PC-9 (cell line): ENCODE measurements at regions not wholly inside any gene's neighbourhood (a gene's known extent, or its start where the extent isn't known, plus 50 kb on each side); places are given as distances from the start of the nearest gene placed in this dataset.

Experiments
- BruUV-seq: library from RNA; stranded (reverse); fragments of 400-500 nt; replicated peaks from 2 replicates; lab custom pipeline; 2021; lab: Mats Ljungman, UMichigan
- CTCF ChIA-PET: fragments of 300-600 bp; sonication (Branson Sonifier 250); formaldehyde crosslinking; loops from one replicate; lab custom pipeline; 2022; ENCODE audit warnings: antibody characterized with exemption; lab: Charles Lee
- POLR2A ChIA-PET: fragments of 300-600 bp; sonication (Branson Sonifier 250); formaldehyde crosslinking; loops from one replicate; lab custom pipeline; 2022; ENCODE audit warnings: antibody characterized with exemption; ENCODE audit not compliant: unreplicated experiment; lab: Charles Lee
- DNase-seq, 2 experiments: peaks; one replicate each; pipeline versions ENCODE4 v3.0.0 to v3.0.0-alpha.2; 2015 to 2022; ENCODE audit warnings: mixed read lengths in 1 of 2
- H2AFZ ChIP-seq: fragments of 200-600 bp; sonication (generic); 2 replicates; pipeline ENCODE4 v1.8.1; 2017; ENCODE audit warnings: antibody characterized with exemption
- H3F3A ChIP-seq: fragments of 200-600 bp; sonication (generic); 2 replicates; pipeline ENCODE4 v1.8.1; 2017; ENCODE audit warnings: antibody characterized with exemption, mild to moderate bottlenecking, low read depth; ENCODE audit not compliant: insufficient read depth
- H3K27ac ChIP-seq: fragments of 200-600 bp; sonication (generic); 2 replicates; pipeline ENCODE4 v1.6.1; 2016; ENCODE audit warnings: mixed run types
- H3K27me3 ChIP-seq: fragments of 200-600 bp; sonication (generic); 2 replicates; pipeline ENCODE4 v1.6.1; 2016; ENCODE audit warnings: low read depth, mixed run types; ENCODE audit not compliant: insufficient read depth
- H3K36me3 ChIP-seq: fragments of 200-600 bp; sonication (generic); 2 replicates; pipeline ENCODE4 v1.6.1; 2016; ENCODE audit warnings: low read depth, mixed run types
- H3K4me1 ChIP-seq: fragments of 200-600 bp; sonication (generic); replicated peaks from 2 replicates; pipeline ENCODE4 v1.6.1; 2016; ENCODE audit warnings: mixed run types; ENCODE audit not compliant: insufficient read depth
- H3K4me2 ChIP-seq: fragments of 200-600 bp; sonication (generic); 2 replicates; pipeline ENCODE4 v1.6.1; 2017; ENCODE audit warnings: mixed run types
- H3K4me3 ChIP-seq: fragments of 200-600 bp; sonication (generic); 2 replicates; pipeline ENCODE4 v1.6.1; 2016; ENCODE audit warnings: mixed run types
- H3K79me2 ChIP-seq: fragments of 200-600 bp; sonication (generic); 2 replicates; pipeline ENCODE4 v1.6.1; 2017; ENCODE audit warnings: low read depth, mixed run types
- H3K9me2 ChIP-seq: fragments of 200-600 bp; sonication (generic); 2 replicates; pipeline ENCODE4 v1.8.1; 2017; ENCODE audit warnings: mild to moderate bottlenecking; ENCODE audit not compliant: insufficient read depth
- H3K9me3 ChIP-seq: fragments of 200-600 bp; sonication (generic); 2 replicates; pipeline ENCODE4 v1.8.1; 2016; ENCODE audit warnings: low read depth; ENCODE audit not compliant: insufficient read depth
- H4K20me1 ChIP-seq: fragments of 200-600 bp; sonication (generic); 2 replicates; pipeline ENCODE4 v1.8.1; 2017; ENCODE audit not compliant: insufficient read depth
- CTCF ChIP-seq: fragments of 200-600 bp; sonication (generic); conservative IDR thresholded peaks from 2 replicates; pipeline ENCODE4 v1.6.1; 2017; ENCODE audit warnings: mixed run types, antibody characterized with exemption, mild to moderate bottlenecking, moderate library complexity
- EZH2 ChIP-seq: fragments of 200-600 bp; sonication (generic); IDR thresholded peaks from 2 replicates; pipeline ENCODE4 v1.8.0; 2017; ENCODE audit warnings: antibody characterized with exemption, low read depth
- intact Hi-C: fragments of 100-400 bp; cut with micrococcal nuclease; formaldehyde crosslinking; loops from one replicate; pipeline ENCODE4 v1.10.0; 2022; ENCODE audit not compliant: unreplicated experiment

GRCh38 chr9:675697-676370 lies 165.7 kb upstream of the DMRT1 start:
- intact Hi-C loops = no loop called here
- H3F3A ChIP-seq = no peaks in the 10 kb centered on the region
- no TSS peak for BruUV-seq
- POLR2A ChIA-PET = no interaction called here
- CTCF ChIA-PET = no interaction called here
- H3K4me2 ChIP-seq = no peak overlapping the region
- H3K79me2 ChIP-seq = no peaks in the 10 kb centered on the region
- no peaks in the 10 kb centered on the region for H3K9me2 ChIP-seq
- DNase-seq = no peak
- H3K9me3 ChIP-seq = no peaks in the 10 kb centered on the region
- H3K27me3 ChIP-seq = no peaks in the 10 kb centered on the region
- H2AFZ ChIP-seq = no peak overlapping the region
- TF ChIP-seq EZH2 (no peak), CTCF (no peak)
- H3K36me3 ChIP-seq = no peaks in the 10 kb centered on the region
- H3K4me3 ChIP-seq = no peak overlapping the region
- no peaks in the 10 kb centered on the region for H3K4me1 ChIP-seq
- H4K20me1 ChIP-seq = no peaks in the 10 kb centered on the region
- no peak overlapping the region for H3K27ac ChIP-seq

DNA sequence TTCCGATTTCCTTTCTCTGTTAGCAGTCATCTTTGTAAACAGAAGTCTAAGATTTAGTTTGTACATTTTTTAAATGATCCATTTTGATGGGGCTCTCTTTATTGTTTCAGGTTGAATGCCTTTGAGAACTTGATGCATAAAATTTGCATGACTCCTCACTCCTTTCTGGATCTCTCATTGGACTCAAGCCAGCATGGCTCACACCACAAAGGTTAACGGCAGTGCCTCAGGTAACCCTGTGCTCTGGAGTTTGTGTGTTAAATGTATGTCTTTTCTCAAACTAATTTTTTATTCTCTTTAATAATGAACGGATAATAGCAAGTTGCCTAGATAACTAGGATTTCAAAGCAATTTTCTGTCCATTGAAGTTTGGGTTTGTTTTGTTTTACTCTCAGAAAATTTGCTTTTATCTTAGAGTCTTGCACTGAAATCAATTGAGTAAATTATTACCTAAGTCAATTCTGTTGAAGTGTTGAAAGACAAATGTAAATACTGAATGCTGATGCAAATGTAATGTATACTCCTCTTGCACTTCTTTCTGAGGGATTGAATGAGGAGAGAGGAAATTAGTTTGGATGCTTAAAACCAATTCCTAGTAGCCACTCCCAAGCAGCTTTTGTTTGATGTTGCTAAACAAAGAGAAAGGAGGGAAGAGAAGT lies 164.6 kb upstream of the DMRT1 start:
- intact Hi-C loops = no loop called here
- Histone ChIP-seq H3K79me2 (no peaks in the 10 kb centered on the region), H3K9me3 (no peaks in the 10 kb centered on the region), H3K4me2 (no peak overlapping the region), H3F3A (no peaks in the 10 kb centered on the region), H2AFZ (no peak overlapping the region), H3K27ac (no peak overlapping the region), H3K4me1 (no peaks in the 10 kb centered on the region), H3K4me3 (no peak overlapping the region), H3K9me2 (no peaks in the 10 kb centered on the region), H3K36me3 (no peaks in the 10 kb centered on the region), H4K20me1 (no peaks in the 10 kb centered on the region), H3K27me3 (no peaks in the 10 kb centered on the region)
- no peak for DNase-seq
- no TSS peak for BruUV-seq
- ChIA-PET CTCF (interaction anchor here (0.7 kb wide), 1 partner anchor 70 kb away, joined by 3 read pairs; no protein-coding TSS in a partner anchor), POLR2A (interaction anchor here (0.6 kb wide), 1 partner anchor 131 kb away, joined by 4 read pairs; no protein-coding TSS in a partner anchor)
- TF ChIP-seq EZH2 = no peak
- no peak for TF ChIP-seq CTCF

DNA sequence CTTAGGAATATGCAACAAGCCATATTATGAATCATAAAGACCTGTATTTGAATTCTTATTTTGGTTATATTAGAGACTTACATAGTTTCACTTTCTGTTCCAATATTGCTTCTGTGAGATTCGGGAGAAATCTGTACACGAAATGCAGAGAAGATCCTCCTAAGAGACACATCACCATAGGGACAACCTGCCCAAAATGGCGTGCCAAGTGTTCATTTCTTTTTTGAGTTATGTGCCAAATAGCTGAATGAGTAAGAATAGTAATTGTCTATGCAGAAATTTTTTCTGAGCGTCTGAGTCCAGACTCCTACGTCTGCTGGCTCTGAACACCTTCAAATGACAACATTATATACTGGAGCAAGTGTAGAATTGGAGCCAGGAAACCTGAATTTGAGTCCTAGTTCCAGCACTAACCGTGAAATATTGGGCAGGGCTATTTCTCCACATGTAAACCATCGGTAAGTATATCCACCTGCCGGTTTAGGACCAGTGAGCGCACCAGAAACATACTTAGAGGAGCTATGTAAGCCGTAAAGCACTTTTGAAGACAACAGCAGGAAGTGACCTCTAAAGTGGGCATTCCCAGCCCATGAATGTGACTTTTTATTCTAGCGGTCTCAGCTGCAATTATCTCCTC lies 163.9 kb upstream of the DMRT1 start:
- Histone ChIP-seq H3K27me3 (no peaks in the 10 kb centered on the region), H2AFZ (no peak overlapping the region), H3K79me2 (no peaks in the 10 kb centered on the region), H3K4me2 (no peak overlapping the region), H3K27ac (no peak overlapping the region), H3K4me1 (no peaks in the 10 kb centered on the region), H3K9me2 (no peaks in the 10 kb centered on the region), H4K20me1 (no peaks in the 10 kb centered on the region), H3K36me3 (no peaks in the 10 kb centered on the region), H3K4me3 (no peak overlapping the region), H3F3A (no peaks in the 10 kb centered on the region), H3K9me3 (no peaks in the 10 kb centered on the region)
- ChIA-PET POLR2A (interaction anchor here (0.6 kb wide), 1 partner anchor 131 kb away, joined by 4 read pairs; no protein-coding TSS in a partner anchor), CTCF (interaction anchor here (0.7 kb wide), 1 partner anchor 69 kb away, joined by 3 read pairs; no protein-coding TSS in a partner anchor)
- no TSS peak for BruUV-seq
- no peak for DNase-seq
- TF ChIP-seq CTCF (no peak), EZH2 (no peak)
- intact Hi-C loops = no loop called here
